ENCODE measurements at regions not wholly inside any gene's neighbourhood (a gene's known extent, or its start where the extent isn't known, plus 50 kb on each side); places are given as distances from the start of the nearest gene placed in this dataset.

- H3K27ac ChIP-seq = no peak overlapping the region
- TF ChIP-seq CTCF (IDR thresholded peaks at IDR 0.05) (no peak), ZFX (IDR thresholded peaks at IDR 0.05; ENCODE audit: borderline replicate concordance) (no peak)
Observed at GRCh38 chr6:159349915-159350314, 180.7 kb downstream of the FNDC1 start.

- TF ChIP-seq ZFX (IDR thresholded peaks at IDR 0.05; ENCODE audit: borderline replicate concordance) (no peak), CTCF (IDR thresholded peaks at IDR 0.05) (no peak)
- H3K27ac ChIP-seq = no peak overlapping the region
Observed at GRCh38 chr6:159343709-159344108, 174.5 kb downstream of the FNDC1 start.

GRCh38 chr6:159342146-159342545 is 172.9 kb downstream of the FNDC1 start:
- H3K27ac ChIP-seq = no peak overlapping the region
- TF ChIP-seq ZFX (IDR thresholded peaks at IDR 0.05; ENCODE audit: borderline replicate concordance) (no peak), CTCF (IDR thresholded peaks at IDR 0.05) (no peak)

- TF ChIP-seq CTCF (IDR thresholded peaks at IDR 0.05) (no peak), ZFX (IDR thresholded peaks at IDR 0.05; ENCODE audit: borderline replicate concordance) (no peak)
- no peak overlapping the region for H3K27ac ChIP-seq
Observed at GRCh38 chr6:159334068-159334467, 164.9 kb downstream of the FNDC1 start.

GRCh38 chr6:159331451-159331850 is 162.3 kb downstream of the FNDC1 start:
- TF ChIP-seq ZFX (IDR thresholded peaks at IDR 0.05; ENCODE audit: borderline replicate concordance) (no peak), CTCF (IDR thresholded peaks at IDR 0.05) (no peak)
- H3K27ac ChIP-seq = no peak overlapping the region

- no peak overlapping the region for H3K27ac ChIP-seq
- no peak for TF ChIP-seq ZFX (IDR thresholded peaks at IDR 0.05; ENCODE audit: borderline replicate concordance)
- TF ChIP-seq CTCF (IDR thresholded peaks at IDR 0.05) = no peak
Observed at GRCh38 chr6:159329081-159329480, 159.9 kb downstream of the FNDC1 start.

GRCh38 chr6:159328052-159328451 is 158.9 kb downstream of the FNDC1 start:
- TF ChIP-seq CTCF (IDR thresholded peaks at IDR 0.05) (no peak), ZFX (IDR thresholded peaks at IDR 0.05; ENCODE audit: borderline replicate concordance) (no peak)

More at GRCh38 chr6:159328052-159328451, 158.9 kb downstream of the FNDC1 start:
- no peak overlapping the region for H3K27ac ChIP-seq

Data from 22Rv1 (cell line).